HG02798 (cell line): ENCODE measurements at regions not wholly inside any gene's neighbourhood (a gene's known extent, or its start where the extent isn't known, plus 50 kb on each side); places are given as distances from the start of the nearest gene placed in this dataset.

Experiments used
- ATAC-seq: cut with Tn5 transposase; IDR thresholded peaks from one replicate; pipeline ENCODE4 v1.9.1; 2021; ENCODE audit warnings: mild to moderate bottlenecking; ENCODE audit not compliant: unreplicated experiment, poor library complexity

GRCh38 chr2:76279142-76279541, 568.4 kb upstream of the GCFC2 start:
- no peak for ATAC-seq

- no peak for ATAC-seq
Observed at GRCh38 chr2:76275788-76276187, 565.1 kb upstream of the GCFC2 start.

- ATAC-seq: no peak
Observed at GRCh38 chr2:76274676-76275075, 564.0 kb upstream of the GCFC2 start.

- no peak for ATAC-seq
Observed at GRCh38 chr2:76274160-76274559, 563.4 kb upstream of the GCFC2 start.

- no peak for ATAC-seq
Observed at GRCh38 chr2:76270096-76270710, 559.5 kb upstream of the GCFC2 start.

- ATAC-seq: no peak
Observed at GRCh38 chr2:76268902-76269620, 558.3 kb upstream of the GCFC2 start.

GRCh38 chr2:76268484-76268883, 557.8 kb upstream of the GCFC2 start:
- ATAC-seq: no peak

GRCh38 chr2:76257802-76258201, 547.1 kb upstream of the GCFC2 start:
- ATAC-seq: no peak

- no peak for ATAC-seq
Observed at GRCh38 chr2:76256458-76257088, 545.9 kb upstream of the GCFC2 start.

GRCh38 chr2:76252704-76253103, 542.0 kb upstream of the GCFC2 start:
- no peak for ATAC-seq

GRCh38 chr2:76251342-76251741, 540.6 kb upstream of the GCFC2 start:
- ATAC-seq: no peak

GRCh38 chr2:76247006-76247405, 536.3 kb upstream of the GCFC2 start:
- ATAC-seq: no peak

GRCh38 chr2:76211991-76212985, 501.6 kb upstream of the GCFC2 start:
- peak; percentile 40 for ATAC-seq

- ATAC-seq: no peak
Observed at GRCh38 chr2:76210551-76210950, 499.8 kb upstream of the GCFC2 start.

GRCh38 chr2:76204048-76204447, 493.3 kb upstream of the GCFC2 start:
- no peak for ATAC-seq

- ATAC-seq: no peak
Observed at GRCh38 chr2:76202866-76203265, 492.2 kb upstream of the GCFC2 start.

GRCh38 chr2:76197842-76198448, 487.2 kb upstream of the GCFC2 start:
- peak; percentile 71 for ATAC-seq

GRCh38 chr2:76197428-76197827, 486.7 kb upstream of the GCFC2 start:
- peak; percentile 22 for ATAC-seq

- ATAC-seq: no peak
Observed at GRCh38 chr2:76194031-76194775, 483.5 kb upstream of the GCFC2 start.
